WERI-Rb-1 (cell line): ENCODE measurements at regions not wholly inside any gene's neighbourhood (a gene's known extent, or its start where the extent isn't known, plus 50 kb on each side); places are given as distances from the start of the nearest gene placed in this dataset.

Source experiments
- DNase-seq: peaks from one replicate; pipeline ENCODE4 v3.0.0-alpha.2; 2020
- H3K27ac ChIP-seq: fragments of 250-450 bp; sonication (Bioruptor Pico); 2 replicates; pipeline ENCODE4 v1.5.1; 2020; ENCODE audit warnings: mild to moderate bottlenecking, moderate library complexity
- H3K27me3 ChIP-seq: fragments of 250-450 bp; sonication (Bioruptor Pico); 2 replicates; pipeline ENCODE4 v1.5.1; 2021; ENCODE audit warnings: mild to moderate bottlenecking, low read depth, moderate library complexity; ENCODE audit not compliant: insufficient read depth, severe bottlenecking
- H3K36me3 ChIP-seq: fragments of 250-450 bp; sonication (Bioruptor Pico); 2 replicates; pipeline ENCODE4 v1.5.1; 2020; ENCODE audit warnings: mild to moderate bottlenecking, moderate library complexity
- H3K4me3 ChIP-seq: 2 replicates; pipeline ENCODE4 v1.5.1; 2011; ENCODE audit warnings: low read depth, mild to moderate bottlenecking, control low read depth, low read length
- H3K9me3 ChIP-seq: fragments of 250-450 bp; sonication (Bioruptor Pico); 2 replicates; pipeline ENCODE4 v1.5.1; 2021; ENCODE audit warnings: mild to moderate bottlenecking, moderate library complexity; ENCODE audit not compliant: severe bottlenecking
- TF ChIP-seq, protein P1 (sequence below): IDR thresholded peaks from 2 replicates; pipeline ENCODE4 v1.5.1; 2011; ENCODE audit warnings: low read depth, mild to moderate bottlenecking, control low read depth, inconsistent platforms, low read length

DNA sequence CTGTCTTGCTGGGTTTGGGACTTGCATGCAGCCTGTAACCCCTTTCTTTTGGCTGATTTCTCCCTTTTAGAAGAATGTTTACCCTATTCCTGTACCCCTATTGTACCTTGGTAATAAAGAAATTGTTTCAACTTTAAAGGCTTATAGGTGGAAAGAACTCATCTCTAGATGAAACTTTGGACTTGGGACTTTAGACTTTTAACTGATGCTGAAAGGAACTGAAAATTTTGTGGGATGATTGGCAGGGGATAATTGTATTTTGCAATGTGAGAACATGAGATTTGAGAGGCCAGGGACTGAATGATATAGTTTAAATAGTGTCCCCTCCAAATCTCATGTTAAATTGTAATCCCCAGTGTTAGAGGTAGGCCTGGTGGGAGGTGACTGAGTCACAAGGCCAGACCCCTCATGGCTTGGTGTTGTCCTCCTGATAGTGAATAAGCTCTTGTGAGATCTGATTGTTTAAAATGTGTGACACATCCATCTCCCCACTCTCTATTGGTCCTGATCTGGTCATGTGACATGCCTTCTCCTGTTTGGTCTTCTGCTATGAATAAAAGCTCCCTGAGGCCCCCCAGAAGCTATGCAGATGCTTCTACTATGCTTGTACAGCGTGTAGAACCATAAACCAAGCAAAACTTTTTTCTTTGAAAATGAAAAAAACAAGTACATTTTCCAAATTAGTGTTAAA lies 1621.3 kb upstream of the B3GALT2 start:
- Histone ChIP-seq H3K36me3 (no peaks in the 10 kb centered on the region), H3K4me3 (no peak overlapping the region), H3K27me3 (no peaks in the 10 kb centered on the region), H3K9me3 (no peaks in the 10 kb centered on the region), H3K27ac (no peak overlapping the region)
- DNase-seq: no peak
- TF ChIP-seq, protein P1, sequence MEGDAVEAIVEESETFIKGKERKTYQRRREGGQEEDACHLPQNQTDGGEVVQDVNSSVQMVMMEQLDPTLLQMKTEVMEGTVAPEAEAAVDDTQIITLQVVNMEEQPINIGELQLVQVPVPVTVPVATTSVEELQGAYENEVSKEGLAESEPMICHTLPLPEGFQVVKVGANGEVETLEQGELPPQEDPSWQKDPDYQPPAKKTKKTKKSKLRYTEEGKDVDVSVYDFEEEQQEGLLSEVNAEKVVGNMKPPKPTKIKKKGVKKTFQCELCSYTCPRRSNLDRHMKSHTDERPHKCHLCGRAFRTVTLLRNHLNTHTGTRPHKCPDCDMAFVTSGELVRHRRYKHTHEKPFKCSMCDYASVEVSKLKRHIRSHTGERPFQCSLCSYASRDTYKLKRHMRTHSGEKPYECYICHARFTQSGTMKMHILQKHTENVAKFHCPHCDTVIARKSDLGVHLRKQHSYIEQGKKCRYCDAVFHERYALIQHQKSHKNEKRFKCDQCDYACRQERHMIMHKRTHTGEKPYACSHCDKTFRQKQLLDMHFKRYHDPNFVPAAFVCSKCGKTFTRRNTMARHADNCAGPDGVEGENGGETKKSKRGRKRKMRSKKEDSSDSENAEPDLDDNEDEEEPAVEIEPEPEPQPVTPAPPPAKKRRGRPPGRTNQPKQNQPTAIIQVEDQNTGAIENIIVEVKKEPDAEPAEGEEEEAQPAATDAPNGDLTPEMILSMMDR: no peak

DNA sequence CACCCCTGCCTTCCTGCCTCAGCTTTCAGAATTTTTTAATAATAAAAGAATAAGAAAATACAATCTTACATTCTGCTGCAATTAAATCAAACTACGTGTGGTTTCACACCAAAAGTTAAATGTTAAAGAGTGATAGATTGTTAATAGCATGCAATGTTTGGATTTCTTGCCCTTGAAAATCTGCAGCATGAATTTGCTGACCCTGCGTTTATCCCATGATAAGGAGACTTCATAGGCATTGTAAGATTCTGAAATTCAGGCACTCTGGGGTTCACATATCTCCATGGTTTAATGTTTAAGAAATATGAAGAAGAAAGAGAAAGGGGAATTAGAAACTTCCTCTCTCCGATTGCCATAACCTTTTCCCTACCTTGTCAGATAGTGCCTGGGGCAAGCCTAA lies 1616.2 kb upstream of the B3GALT2 start:
- TF ChIP-seq, protein P1: no peak
- Histone ChIP-seq H3K9me3 (no peaks in the 10 kb centered on the region), H3K27me3 (no peaks in the 10 kb centered on the region), H3K27ac (no peak overlapping the region), H3K4me3 (no peak overlapping the region), H3K36me3 (no peaks in the 10 kb centered on the region)
- DNase-seq: no peak

DNA sequence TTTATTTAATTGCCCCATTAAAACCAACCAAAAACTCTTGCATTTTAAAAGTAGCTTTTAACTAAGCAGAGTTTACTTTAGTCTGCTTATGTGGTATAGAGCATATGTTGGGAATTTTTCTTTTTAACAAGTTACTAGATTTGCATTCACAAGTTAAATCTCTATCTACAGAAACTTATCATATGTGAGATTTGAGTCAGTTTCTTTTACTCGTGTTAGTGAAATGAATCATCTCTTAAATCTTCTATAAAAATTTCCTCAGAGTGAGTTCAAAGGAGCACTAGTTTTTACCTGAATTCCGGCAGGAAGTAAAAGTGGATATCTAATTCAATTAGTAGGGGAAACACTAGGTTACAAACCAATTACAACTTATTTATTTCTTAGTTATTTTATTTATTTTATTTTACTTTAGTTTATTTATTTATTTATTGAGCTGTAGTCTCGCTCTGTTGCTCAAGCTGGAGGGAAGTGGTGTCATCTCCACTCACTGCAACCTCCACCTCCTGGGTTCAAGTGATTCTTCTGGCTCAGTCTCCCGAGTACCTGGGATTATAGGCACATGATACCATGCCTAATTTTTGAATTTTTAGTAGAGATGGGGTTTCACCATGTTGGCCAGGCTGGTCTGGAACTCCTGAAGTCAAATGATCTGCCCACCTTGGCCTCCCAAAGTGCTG lies 1609.6 kb upstream of the B3GALT2 start:
- no peaks in the 10 kb centered on the region for H3K9me3 ChIP-seq
- DNase-seq: no peak
- H3K27me3 ChIP-seq: no peaks in the 10 kb centered on the region
- no peak overlapping the region for H3K4me3 ChIP-seq
- TF ChIP-seq, protein P1: no peak
- no peaks in the 10 kb centered on the region for H3K36me3 ChIP-seq
- H3K27ac ChIP-seq: no peak overlapping the region

DNA sequence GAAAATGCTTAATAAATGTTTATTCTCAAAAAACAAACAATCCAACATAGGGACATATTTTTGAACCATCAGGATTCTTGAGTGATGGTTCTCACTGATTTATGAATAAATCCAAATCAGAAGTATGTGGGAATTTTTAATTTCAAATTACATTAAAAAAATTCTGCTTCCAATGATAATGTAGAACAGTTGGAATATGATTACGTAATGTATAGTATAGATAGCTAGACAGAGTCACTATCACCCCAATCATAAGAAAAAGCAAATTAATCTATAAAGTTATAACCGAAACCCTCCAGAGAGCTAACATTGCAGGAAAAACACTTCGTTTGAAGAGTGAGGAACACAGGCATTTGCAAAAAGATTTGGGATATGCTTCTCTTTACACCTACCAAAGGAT lies 1600.6 kb upstream of the B3GALT2 start:
- no peak overlapping the region for H3K4me3 ChIP-seq
- no peak for DNase-seq
- H3K9me3 ChIP-seq: no peaks in the 10 kb centered on the region
- TF ChIP-seq, protein P1: no peak
- no peaks in the 10 kb centered on the region for H3K27me3 ChIP-seq
- H3K27ac ChIP-seq: no peak overlapping the region
- no peaks in the 10 kb centered on the region for H3K36me3 ChIP-seq

DNA sequence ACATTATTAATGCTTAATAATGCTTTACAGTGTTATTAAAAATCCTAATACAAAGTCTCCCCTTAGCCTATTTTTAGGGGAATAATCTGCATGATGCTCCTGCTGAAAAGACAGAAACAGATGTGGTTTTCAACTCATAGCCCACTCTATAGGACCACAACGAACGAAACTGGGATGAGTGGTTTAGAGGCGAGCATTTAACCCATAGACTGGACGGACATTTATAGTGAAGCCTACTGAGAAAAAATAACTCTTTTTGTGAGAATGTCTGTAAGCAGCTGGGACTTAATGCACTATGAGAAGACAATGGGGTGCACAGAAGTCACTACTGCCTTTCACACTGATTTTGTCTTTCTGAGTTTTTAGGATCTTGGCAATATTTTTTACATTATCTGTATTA lies 1599.6 kb upstream of the B3GALT2 start:
- no peaks in the 10 kb centered on the region for H3K9me3 ChIP-seq
- no peaks in the 10 kb centered on the region for H3K27me3 ChIP-seq
- no peak overlapping the region for H3K27ac ChIP-seq
- TF ChIP-seq, protein P1: no peak
- no peaks in the 10 kb centered on the region for H3K36me3 ChIP-seq
- DNase-seq: no peak
- H3K4me3 ChIP-seq: no peak overlapping the region
